ENCODE measurements at regions not wholly inside any gene's neighbourhood (a gene's known extent, or its start where the extent isn't known, plus 50 kb on each side); places are given as distances from the start of the nearest gene placed in this dataset.
A peak's percentile ranks its signal among the peaks of the same experiment; 100 is the strongest.
"Not testable (repeated sequence)": the region's sequence is repeated elsewhere in the genome, so short reads cannot be mapped to it uniquely, and the experiment has no call there.

DNA sequence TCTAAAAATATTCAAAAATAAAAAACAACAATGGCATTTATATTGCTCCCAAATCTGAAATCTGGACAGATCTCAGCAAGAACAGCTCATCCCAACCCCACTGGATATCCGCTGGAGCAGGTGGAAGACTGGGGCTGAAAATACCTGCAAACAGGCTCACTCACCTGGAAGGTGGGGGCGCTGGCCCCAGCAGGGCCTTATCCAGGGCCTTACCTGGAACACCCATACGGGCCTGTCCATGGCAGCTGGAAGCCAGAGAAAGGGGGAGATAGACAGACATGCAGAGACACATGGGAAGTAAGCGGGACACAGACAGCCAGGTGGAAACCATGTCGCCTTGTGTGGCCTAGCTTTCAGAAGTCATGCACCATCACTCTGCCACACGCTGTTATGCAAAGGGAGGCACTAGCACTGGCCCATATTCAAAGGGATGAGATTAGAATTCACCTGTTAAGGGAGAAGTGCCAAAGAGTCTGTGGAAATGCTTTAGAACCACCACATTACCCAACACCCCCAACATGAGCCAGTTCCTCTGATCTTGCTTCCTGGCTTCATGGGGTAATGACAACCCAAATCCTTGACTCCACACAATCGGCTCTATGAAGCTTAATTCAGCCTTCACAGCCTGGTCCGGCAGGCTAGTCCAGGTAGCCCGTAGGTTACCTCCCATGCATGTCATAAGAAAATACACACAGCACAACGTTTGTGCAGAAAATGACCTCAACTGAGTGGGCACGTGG is 99.0 kb upstream of the CDYL start:
- no peak for DNase-seq

- no peak for DNase-seq
Observed at GRCh38 chr6:4676016-4676415, 100.2 kb upstream of the CDYL start.

DNA sequence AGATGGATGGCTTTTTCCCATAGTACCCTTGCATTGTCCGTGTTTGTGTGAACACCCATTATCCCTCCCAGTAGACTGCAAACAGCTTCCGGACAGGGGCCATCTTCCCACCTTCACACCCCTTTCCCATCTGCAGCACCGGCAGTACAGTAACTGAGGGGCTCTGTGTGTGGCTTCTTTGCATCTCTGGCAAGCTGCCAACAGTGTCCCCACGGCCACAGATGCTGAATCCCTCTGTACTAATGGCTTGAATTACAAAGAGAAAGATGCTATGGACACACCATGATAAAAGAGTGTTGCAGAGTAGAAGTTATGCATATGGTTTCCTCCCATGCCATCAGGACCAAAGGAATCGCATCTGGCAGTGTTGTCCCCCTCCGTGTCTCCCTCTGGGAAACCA is 101.1 kb upstream of the CDYL start:
- DNase-seq = no peak

GRCh38 chr6:4673861-4674260 is 102.3 kb upstream of the CDYL start:
- no peak for DNase-seq

DNA sequence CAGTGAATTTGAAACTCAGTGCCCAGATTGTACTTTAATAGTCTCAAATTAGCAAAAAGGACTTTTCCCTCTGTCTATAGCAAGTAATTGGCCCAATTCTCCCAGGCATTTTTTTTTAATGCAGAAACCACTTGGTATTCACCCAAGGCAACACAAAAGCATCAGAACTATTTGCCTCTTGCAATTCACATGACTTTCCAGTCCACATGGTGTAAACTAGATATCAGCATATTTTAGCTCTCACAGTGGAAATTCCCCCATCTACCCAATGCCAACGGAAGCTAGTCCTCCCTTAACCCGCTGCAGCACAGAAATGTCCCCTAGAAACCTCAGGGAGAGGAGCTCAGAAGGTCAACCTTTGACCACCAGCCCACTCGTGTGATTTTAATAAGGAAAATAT is 103.4 kb upstream of the CDYL start:
- DNase-seq = no peak

- DNase-seq = no peak
Observed at GRCh38 chr6:4671587-4672115, 104.6 kb upstream of the CDYL start.

DNA sequence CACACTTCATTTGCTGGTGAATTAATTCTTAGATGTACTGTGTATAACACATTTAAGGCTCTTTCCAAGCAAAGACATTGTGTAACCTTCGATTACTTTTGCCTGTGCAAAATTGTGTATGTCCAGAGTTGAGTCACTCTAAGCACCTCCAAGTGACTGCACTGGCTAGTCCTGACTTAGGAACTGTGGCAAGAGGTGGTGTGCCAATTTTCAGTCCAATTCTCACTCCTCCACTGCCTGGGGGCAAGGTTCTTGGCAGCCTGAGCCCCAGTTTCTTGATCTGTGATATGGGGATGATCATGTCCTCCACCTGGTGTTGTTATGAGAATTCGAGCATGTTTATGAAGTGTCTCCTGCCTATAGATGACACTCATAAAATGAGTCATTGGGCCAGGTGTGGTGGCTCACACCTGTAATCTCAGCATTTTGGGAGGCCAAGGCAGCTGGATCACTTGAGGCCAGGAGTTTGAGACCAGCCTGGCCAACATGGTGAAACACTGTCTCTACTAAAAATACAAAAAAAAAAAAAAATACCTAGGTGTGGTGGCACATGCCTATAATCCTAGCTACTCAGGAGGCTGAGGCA is 105.3 kb upstream of the CDYL start:
- no peak for DNase-seq

DNA sequence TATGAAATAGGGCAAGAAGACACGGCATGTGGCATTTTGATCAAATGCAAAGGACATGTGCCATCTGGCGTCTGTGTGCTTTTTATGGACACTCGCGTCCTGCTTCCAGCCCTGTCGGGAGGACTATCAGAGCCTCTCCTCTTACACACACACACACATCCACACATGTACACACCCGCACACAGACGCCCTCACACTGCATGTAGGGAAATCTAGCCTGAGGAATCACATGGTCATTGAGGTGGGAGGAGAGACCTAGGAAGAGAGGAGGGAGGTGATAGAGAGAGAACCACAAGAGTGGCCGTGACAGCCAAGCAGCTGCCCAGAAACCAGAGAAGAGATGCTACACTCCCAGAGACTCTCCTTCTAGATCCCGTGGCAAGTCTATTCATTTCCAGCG is 105.9 kb upstream of the CDYL start:
- no peak for DNase-seq

- DNase-seq = peak; percentile 13
Observed at GRCh38 chr6:4668271-4669179, 107.7 kb upstream of the CDYL start.

GRCh38 chr6:4667591-4667990 is 108.6 kb upstream of the CDYL start:
- DNase-seq = no peak

- DNase-seq = no peak
Observed at GRCh38 chr6:4666886-4667513, 109.2 kb upstream of the CDYL start.

DNA sequence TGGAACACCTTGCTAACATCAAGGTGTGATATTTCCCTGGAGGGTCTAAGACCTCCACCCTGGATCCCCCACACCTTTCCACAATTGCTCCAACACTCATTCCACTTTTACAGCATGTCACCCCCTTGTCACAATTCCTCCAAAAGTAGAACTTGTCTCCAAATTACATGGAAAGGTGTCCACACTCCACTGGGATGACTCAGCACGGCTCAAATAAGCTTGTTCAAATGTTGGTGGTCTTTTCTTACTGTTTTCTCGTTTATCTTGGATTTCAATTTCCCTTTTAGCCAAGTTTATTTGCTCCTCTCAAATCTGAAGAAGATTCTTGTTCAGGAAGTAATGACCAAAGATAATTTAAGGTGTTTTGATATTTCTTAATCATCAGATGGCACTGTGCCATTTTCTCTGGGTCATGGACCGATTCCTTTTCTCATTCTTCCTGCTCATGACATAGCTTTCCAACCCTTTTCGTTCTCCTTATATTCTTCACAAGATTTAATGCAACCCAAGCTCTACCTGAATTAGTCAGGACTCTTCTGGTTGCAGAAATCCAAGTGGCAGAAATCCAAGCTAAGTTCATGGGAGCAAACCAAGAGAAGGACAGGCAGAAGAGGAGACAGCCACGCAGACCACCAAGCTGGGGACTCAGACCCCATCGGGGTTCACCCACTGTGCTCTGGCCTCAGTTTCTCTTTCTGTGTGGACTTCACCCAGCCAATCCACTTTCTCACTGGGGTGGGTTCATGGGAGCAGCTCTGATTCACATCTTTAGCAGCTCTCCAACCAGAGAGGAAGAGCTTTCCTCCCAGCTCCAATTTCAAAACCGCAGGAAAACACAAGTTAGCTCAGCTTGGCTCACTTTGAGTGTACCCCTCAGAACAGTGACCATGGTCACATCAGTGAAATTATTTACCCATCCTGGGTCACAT is 110.5 kb upstream of the CDYL start:
- no peak for DNase-seq

- DNase-seq = no peak
Observed at GRCh38 chr6:4664911-4665310, 111.3 kb upstream of the CDYL start.

- DNase-seq = no peak
Observed at GRCh38 chr6:4664117-4664626, 112.0 kb upstream of the CDYL start.

DNA sequence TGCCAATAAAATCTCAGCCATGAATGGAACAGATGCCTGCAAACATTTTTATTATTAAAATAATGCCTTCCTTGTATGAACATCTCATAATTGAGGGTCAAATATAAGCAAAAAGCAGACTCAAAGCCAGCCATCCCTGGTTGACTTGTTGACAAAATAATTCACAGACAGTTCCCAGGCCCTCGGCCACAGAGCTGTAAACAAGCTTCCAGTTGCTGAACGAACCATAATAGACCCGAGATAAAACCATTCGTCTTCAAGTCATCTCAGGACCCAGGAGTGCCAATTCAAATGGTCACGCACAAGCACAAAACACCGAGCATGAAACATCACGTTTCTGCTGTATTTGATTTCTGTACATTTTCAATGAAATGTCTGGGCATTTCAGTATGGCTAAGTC is 113.3 kb upstream of the CDYL start:
- DNase-seq = no peak

DNA sequence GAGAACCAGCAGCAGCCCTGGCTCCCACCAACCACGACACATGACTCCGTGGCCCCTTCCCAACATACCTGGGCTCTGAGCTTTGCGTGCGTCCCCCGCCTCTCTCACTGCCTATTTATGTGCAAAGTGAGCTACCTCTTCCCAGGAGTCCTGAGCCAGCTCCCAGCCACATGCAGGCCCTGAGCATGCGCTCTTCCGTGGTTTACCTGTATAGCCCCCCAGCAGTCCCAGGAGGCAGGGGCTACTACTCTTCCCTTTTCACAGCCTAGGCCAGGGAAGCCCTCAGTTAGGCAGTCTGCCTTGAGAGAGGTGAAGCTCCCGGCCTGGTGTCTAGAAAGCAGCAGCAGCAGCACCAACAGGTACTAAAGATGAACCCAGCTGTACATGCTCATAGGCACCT is 114.8 kb upstream of the CDYL start:
- no peak for DNase-seq

GRCh38 chr6:4660377-4661321 is 115.6 kb upstream of the CDYL start:
- no peak for DNase-seq

- not testable (repeated sequence) for DNase-seq
Observed at GRCh38 chr6:4659719-4660118, 116.5 kb upstream of the CDYL start.

DNA sequence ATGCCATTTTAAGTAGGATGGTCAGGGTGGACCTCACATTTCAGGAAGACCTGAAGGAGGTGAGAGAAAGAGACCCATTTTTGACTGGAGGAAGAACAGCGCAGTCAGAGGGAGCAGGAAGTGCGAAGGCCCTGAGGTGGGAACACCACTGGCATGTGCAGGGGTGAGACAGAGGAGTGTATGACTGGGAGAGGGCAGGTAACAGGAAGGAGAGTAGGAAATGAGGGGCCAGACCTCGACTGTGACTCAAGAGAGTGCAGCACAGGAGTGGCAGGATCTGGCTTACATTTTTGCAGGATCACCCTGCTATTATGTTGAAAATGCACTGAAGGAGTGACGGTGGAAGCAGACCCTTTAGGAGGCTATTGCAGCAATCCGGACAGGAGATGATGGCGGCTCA is 117.7 kb upstream of the CDYL start:
- no peak for DNase-seq

DNA sequence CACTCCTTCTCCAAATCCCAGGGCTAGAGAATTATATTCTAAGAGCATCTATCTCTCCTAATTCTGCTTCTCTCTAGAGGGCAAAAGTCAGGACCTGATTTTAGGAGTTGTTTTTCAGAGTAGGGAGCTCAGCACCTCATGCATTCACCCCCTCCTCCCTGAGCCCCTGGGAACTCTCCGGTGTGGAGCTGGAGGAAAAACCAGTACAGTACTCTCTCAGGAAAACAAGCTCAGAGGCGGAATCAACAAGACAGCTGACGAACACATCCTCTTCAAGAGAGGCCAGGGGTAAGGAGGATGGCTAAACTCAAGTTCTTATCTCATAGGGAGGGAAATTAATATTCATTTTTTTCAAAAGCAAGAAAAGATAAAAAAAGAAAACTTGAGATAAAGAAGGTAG is 120.1 kb upstream of the CDYL start:
- no peak for DNase-seq
